Erythroblast (primary cell): ENCODE measurements at regions not wholly inside any gene's neighbourhood (a gene's known extent, or its start where the extent isn't known, plus 50 kb on each side); places are given as distances from the start of the nearest gene placed in this dataset.

Experiments
- GATA1 ChIP-seq: IDR thresholded peaks from 2 replicates; pipeline ENCODE4 v1.6.1; 2011; ENCODE audit warnings: low read depth, mild to moderate bottlenecking, control low read depth, low read length, moderate library complexity
- POLR2A ChIP-seq: IDR thresholded peaks from 2 replicates; pipeline ENCODE4 v1.6.1; 2011; ENCODE audit warnings: mild to moderate bottlenecking, low read length

- no peak for TF ChIP-seq POLR2A
- no peak for TF ChIP-seq GATA1
Observed at GRCh38 chr4:126976850-126977632, 655.7 kb upstream of the INTU start.
